A549 (cell line): ENCODE measurements at regions not wholly inside any gene's neighbourhood (a gene's known extent, or its start where the extent isn't known, plus 50 kb on each side); places are given as distances from the start of the nearest gene placed in this dataset.

Experiments used
- ATAC-seq, 2 experiments: fragments of 200-7000 bp in 1 of 2; fragments of >200 bp in 1 of 2; cut with Nextera tagmentation in 1 of 2; cut with Tn5 transposase in 1 of 2; 3 replicates each; pipeline versions ENCODE4 v1.8.0 to v1.9.1; 2018 to 2020; ENCODE audit warnings: mild to moderate bottlenecking in 1 of 2, moderate library complexity in 1 of 2
- CTCF ChIA-PET: fragments of 300-600 bp; sonication (Branson Sonifier 250); formaldehyde crosslinking; extraction: SDS; loops from one replicate; lab custom pipeline; 2021; ENCODE audit warnings: antibody characterized with exemption, inconsistent platforms; lab: Yijun Ruan, JAX
- POLR2A ChIA-PET: fragments of 350-600 bp; formaldehyde crosslinking; extraction: SDS; loops from one replicate; lab custom pipeline; 2021; ENCODE audit warnings: antibody characterized with exemption, inconsistent platforms; lab: Yijun Ruan, JAX
- DNase-seq, 2 experiments: peaks; one replicate each; pipeline versions ENCODE4 v3.0.0 to v3.0.0-alpha.2; 2011 to 2016; ENCODE audit warnings: low read depth in 1 of 2, low spot score in 1 of 2
- FAIRE-seq: peaks from 2 replicates; lab custom pipeline; 2011; peaks lifted over from hg19 to GRCh38; lab: Jason Lieb, UNC
- H3K27ac ChIP-seq, 2 experiments: fragments of >200 bp; sonication (Bioruptor Twin); formaldehyde crosslinking; 3 replicates each; pipeline ENCODE4 v1.5.1; 2016 to 2017
- H3K4me1 ChIP-seq: fragments of >200 bp; sonication (Bioruptor Twin); formaldehyde crosslinking; 3 replicates; pipeline ENCODE4 v1.6.1; 2016
- H3K4me2 ChIP-seq: fragments of >200 bp; sonication (Bioruptor Twin); formaldehyde crosslinking; 3 replicates; pipeline ENCODE4 v1.6.1; 2016
- H3K4me3 ChIP-seq: fragments of >200 bp; sonication (Bioruptor Twin); formaldehyde crosslinking; 3 replicates; pipeline ENCODE4 v1.5.1; 2016
- H3K9me3 ChIP-seq: fragments of >200 bp; sonication (Bioruptor Twin); formaldehyde crosslinking; 3 replicates; pipeline ENCODE4 v1.6.1; 2016
- ATOH8 ChIP-seq: fragments of 250-450 bp; sonication (Bioruptor Pico); IDR thresholded peaks from 2 replicates; pipeline ENCODE4 v1.5.0; 2020; ENCODE audit warnings: low read depth, mild to moderate bottlenecking, moderate library complexity
- CBX2 ChIP-seq: fragments of 200-600 bp; sonication (generic); IDR thresholded peaks from 2 replicates; pipeline ENCODE4 v1.6.1; 2016; ENCODE audit warnings: low read depth, mild to moderate bottlenecking, borderline replicate concordance
- CHD2 ChIP-seq: fragments of 150-350 bp; IDR thresholded peaks from 2 replicates; pipeline ENCODE4 v1.6.1; 2014; ENCODE audit warnings: low read length; ENCODE audit not compliant: partially characterized antibody
- CHD4 ChIP-seq: fragments of 200-600 bp; sonication (generic); IDR thresholded peaks from 2 replicates; pipeline ENCODE4 v1.6.1; 2016; ENCODE audit warnings: antibody characterized with exemption, mild to moderate bottlenecking, borderline replicate concordance
- EHF ChIP-seq: fragments of 250-450 bp; sonication (Bioruptor Pico); IDR thresholded peaks from 2 replicates; pipeline ENCODE4 v1.5.0; 2020; ENCODE audit warnings: mild to moderate bottlenecking
- ESRRA ChIP-seq: fragments of 150-350 bp; IDR thresholded peaks from 2 replicates; pipeline ENCODE4 v1.6.1; 2014; ENCODE audit warnings: mild to moderate bottlenecking, low read length, borderline replicate concordance
- FOXS1 ChIP-seq: fragments of 250-450 bp; sonication (Bioruptor Pico); IDR thresholded peaks from 2 replicates; pipeline ENCODE4 v1.5.0; 2020; ENCODE audit warnings: mild to moderate bottlenecking, moderate library complexity
- GATA3 ChIP-seq: IDR thresholded peaks from 2 replicates; pipeline ENCODE4 v1.6.1; 2012; ENCODE audit warnings: borderline replicate concordance
- HDAC2 ChIP-seq: fragments of 200-600 bp; sonication (generic); IDR thresholded peaks from 2 replicates; pipeline ENCODE4 v1.6.1; 2016
- MAFK ChIP-seq: fragments of 450-650 bp; IDR thresholded peaks from 2 replicates; pipeline ENCODE4 v1.6.1; 2014; ENCODE audit not compliant: partially characterized antibody
- MYC ChIP-seq: IDR thresholded peaks from 2 replicates; pipeline ENCODE4 v1.6.1; 2012; ENCODE audit warnings: mild to moderate bottlenecking, inconsistent platforms, low read length, improper control_type of control experiment, borderline replicate concordance
- RAD21 ChIP-seq, 2 experiments: fragments of >200 bp in 1 of 2; sonication (Bioruptor Twin) in 1 of 2; formaldehyde crosslinking in 1 of 2; IDR thresholded peaks in 1 of 2; conservative IDR thresholded peaks in 1 of 2; 2 replicates in 1 of 2; 3 replicates in 1 of 2; pipeline ENCODE4 v1.6.1; 2012 to 2018; ENCODE audit warnings: inconsistent platforms in 1 of 2
- RARB ChIP-seq: fragments of 250-450 bp; sonication (Bioruptor Pico); IDR thresholded peaks from 2 replicates; pipeline ENCODE4 v1.8.0; 2021; ENCODE audit warnings: mild to moderate bottlenecking, moderate library complexity
- RNF2 ChIP-seq: fragments of 200-600 bp; sonication (generic); IDR thresholded peaks from 2 replicates; pipeline ENCODE4 v1.6.1; 2016; ENCODE audit warnings: low read depth, mild to moderate bottlenecking, antibody characterized with exemption, moderate library complexity, borderline replicate concordance
- SREBF2 ChIP-seq: fragments of 450-650 bp; IDR thresholded peaks from 2 replicates; pipeline ENCODE4 v1.6.1; 2014; ENCODE audit warnings: mild to moderate bottlenecking, moderate library complexity
- TP53 ChIP-seq: fragments of 250-450 bp; sonication (Bioruptor Pico); IDR thresholded peaks from 2 replicates; pipeline ENCODE4 v1.5.0; 2021; ENCODE audit warnings: mild to moderate bottlenecking, moderate library complexity
- ZC3H11A ChIP-seq: fragments of 450-650 bp; IDR thresholded peaks from 2 replicates; pipeline ENCODE4 v1.6.1; 2014; ENCODE audit warnings: antibody characterized with exemption, mild to moderate bottlenecking
- ZFP36 ChIP-seq: fragments of 450-650 bp; IDR thresholded peaks from 2 replicates; pipeline ENCODE4 v1.6.1; 2014; ENCODE audit warnings: borderline replicate concordance; ENCODE audit not compliant: partially characterized antibody
- WGBS: methylation state at CpG from one replicate; pipeline ENCODE4 v1.1.6; 2017; ENCODE audit errors: missing lambda C conversion rate; 5-methylcytosine and 5-hydroxymethylcytosine counted together
- TF ChIP-seq, protein P1 (sequence below): fragments of 450-650 bp; IDR thresholded peaks from 2 replicates; pipeline ENCODE4 v1.6.1; 2014; ENCODE audit warnings: antibody characterized with exemption
- TF ChIP-seq, protein P2 (sequence below): fragments of >200 bp; sonication (Bioruptor Twin); formaldehyde crosslinking; IDR thresholded peaks from 3 replicates; pipeline ENCODE4 v1.5.1; 2016
- TF ChIP-seq, protein P3 (sequence below): fragments of 200-600 bp; sonication (generic); IDR thresholded peaks from 2 replicates; pipeline ENCODE4 v1.6.1; 2016; ENCODE audit warnings: antibody characterized with exemption, mild to moderate bottlenecking, moderate library complexity

DNA sequence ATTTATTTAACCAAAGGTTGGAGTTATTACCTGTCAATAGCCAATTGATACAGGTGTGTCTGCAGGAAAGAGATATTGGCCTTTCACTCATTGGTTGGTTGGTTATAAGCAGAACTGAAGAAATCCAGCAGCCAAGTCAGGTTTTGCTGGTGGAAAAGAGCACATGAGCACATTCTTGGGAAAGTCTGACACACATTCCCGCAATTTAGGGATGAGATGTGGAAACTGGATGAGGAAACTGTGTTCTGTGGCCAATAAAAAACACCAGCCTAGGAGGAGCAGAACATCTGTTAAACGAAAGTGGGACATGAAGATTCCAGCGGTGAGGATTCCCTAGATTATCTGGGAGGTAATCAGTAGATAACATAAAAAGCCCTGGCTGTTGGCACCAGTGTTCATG is 567.4 kb upstream of the CPEB2 start:
- Histone ChIP-seq H3K4me1 (no peaks in the 10 kb centered on the region), H3K4me3 (no peak overlapping the region), H3K4me2 (no peak overlapping the region), H3K27ac (no peak overlapping the region), H3K9me3 (no peaks in the 10 kb centered on the region)
- TF ChIP-seq CBX2 (no peak), RNF2 (no peak)
- ChIA-PET POLR2A (no interaction called here), CTCF (no interaction called here)
- no peak for FAIRE-seq
- ATAC-seq = no peak
- WGBS = 53% methylated on average over 3 of the region's 3 CpGs
- DNase-seq = no peak

DNA sequence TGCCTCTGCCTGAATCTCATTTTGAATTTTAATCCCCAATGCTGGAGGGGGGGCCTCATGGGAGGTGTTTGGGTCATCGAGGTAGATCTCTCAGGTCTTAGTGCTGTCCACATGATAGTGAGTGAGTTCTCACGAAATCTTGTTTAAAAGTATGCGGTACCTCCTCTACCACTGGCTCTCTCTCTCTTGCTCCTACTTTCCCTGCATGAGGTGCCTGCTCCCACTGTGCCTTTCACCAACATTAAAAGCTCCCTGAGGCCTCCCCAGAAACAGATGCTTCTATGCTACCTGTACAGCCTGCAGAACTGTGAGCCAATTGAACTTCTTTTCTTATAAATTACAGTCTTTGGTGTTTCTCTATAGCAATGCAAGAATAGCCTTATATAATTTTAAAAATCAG is 560.7 kb upstream of the CPEB2 start:
- DNase-seq (no peak), ATAC-seq (no peak), FAIRE-seq (no peak)
- no peaks in the 10 kb centered on the region for H3K4me1 ChIP-seq
- POLR2A ChIA-PET = no interaction called here
- WGBS = 56% methylated on average over 3 of the region's 3 CpGs
- H3K4me2 ChIP-seq = no peak overlapping the region
- H3K27ac ChIP-seq = no peak overlapping the region
- CTCF ChIA-PET = no interaction called here
- TF ChIP-seq ESRRA (no peak), FOXS1 (CRISPR knock-in tag) (no peak), ZC3H11A (no peak), MYC (no peak), TP53 (no peak), RARB (CRISPR knock-in tag) (no peak), HDAC2 (no peak), MAFK (no peak), GATA3 (no peak), ZFP36 (no peak), ATOH8 (CRISPR knock-in tag) (no peak), SREBF2 (no peak), EHF (no peak), CHD4 (no peak), CHD2 (no peak), RAD21 (conservative IDR thresholded peaks at IDR 0.05 in 1 of 2, IDR thresholded peaks at IDR 0.05 in 1 of 2) (no peak)
- TF ChIP-seq, protein P1, sequence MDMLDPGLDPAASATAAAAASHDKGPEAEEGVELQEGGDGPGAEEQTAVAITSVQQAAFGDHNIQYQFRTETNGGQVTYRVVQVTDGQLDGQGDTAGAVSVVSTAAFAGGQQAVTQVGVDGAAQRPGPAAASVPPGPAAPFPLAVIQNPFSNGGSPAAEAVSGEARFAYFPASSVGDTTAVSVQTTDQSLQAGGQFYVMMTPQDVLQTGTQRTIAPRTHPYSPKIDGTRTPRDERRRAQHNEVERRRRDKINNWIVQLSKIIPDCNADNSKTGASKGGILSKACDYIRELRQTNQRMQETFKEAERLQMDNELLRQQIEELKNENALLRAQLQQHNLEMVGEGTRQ = no peak
- TF ChIP-seq, protein P2, sequence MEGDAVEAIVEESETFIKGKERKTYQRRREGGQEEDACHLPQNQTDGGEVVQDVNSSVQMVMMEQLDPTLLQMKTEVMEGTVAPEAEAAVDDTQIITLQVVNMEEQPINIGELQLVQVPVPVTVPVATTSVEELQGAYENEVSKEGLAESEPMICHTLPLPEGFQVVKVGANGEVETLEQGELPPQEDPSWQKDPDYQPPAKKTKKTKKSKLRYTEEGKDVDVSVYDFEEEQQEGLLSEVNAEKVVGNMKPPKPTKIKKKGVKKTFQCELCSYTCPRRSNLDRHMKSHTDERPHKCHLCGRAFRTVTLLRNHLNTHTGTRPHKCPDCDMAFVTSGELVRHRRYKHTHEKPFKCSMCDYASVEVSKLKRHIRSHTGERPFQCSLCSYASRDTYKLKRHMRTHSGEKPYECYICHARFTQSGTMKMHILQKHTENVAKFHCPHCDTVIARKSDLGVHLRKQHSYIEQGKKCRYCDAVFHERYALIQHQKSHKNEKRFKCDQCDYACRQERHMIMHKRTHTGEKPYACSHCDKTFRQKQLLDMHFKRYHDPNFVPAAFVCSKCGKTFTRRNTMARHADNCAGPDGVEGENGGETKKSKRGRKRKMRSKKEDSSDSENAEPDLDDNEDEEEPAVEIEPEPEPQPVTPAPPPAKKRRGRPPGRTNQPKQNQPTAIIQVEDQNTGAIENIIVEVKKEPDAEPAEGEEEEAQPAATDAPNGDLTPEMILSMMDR = no peak
- TF ChIP-seq, protein P3, sequence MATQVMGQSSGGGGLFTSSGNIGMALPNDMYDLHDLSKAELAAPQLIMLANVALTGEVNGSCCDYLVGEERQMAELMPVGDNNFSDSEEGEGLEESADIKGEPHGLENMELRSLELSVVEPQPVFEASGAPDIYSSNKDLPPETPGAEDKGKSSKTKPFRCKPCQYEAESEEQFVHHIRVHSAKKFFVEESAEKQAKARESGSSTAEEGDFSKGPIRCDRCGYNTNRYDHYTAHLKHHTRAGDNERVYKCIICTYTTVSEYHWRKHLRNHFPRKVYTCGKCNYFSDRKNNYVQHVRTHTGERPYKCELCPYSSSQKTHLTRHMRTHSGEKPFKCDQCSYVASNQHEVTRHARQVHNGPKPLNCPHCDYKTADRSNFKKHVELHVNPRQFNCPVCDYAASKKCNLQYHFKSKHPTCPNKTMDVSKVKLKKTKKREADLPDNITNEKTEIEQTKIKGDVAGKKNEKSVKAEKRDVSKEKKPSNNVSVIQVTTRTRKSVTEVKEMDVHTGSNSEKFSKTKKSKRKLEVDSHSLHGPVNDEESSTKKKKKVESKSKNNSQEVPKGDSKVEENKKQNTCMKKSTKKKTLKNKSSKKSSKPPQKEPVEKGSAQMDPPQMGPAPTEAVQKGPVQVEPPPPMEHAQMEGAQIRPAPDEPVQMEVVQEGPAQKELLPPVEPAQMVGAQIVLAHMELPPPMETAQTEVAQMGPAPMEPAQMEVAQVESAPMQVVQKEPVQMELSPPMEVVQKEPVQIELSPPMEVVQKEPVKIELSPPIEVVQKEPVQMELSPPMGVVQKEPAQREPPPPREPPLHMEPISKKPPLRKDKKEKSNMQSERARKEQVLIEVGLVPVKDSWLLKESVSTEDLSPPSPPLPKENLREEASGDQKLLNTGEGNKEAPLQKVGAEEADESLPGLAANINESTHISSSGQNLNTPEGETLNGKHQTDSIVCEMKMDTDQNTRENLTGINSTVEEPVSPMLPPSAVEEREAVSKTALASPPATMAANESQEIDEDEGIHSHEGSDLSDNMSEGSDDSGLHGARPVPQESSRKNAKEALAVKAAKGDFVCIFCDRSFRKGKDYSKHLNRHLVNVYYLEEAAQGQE = no peak
- no peak overlapping the region for H3K4me3 ChIP-seq
- no peaks in the 10 kb centered on the region for H3K9me3 ChIP-seq
